Esophagus squamous epithelium (tissue), 5 donors: ENCODE measurements at regions not wholly inside any gene's neighbourhood (a gene's known extent, or its start where the extent isn't known, plus 50 kb on each side); places are given as distances from the start of the nearest gene placed in this dataset.

Experiments used
- DNase-seq: peaks from one replicate; lab custom pipeline; 2025; lab: John Stamatoyannopoulos, UW
- H3K27ac ChIP-seq, 4 donors: fragments of 200-600 bp; sonication (generic); one replicate each; pipeline ENCODE4 v1.5.1; 2016 to 2019; ENCODE audit warnings: mild to moderate bottlenecking in 1 of 4
- H3K27me3 ChIP-seq, 4 donors: fragments of 200-600 bp; sonication (generic); 1 replicate in 3 of 4; 2 replicates in 1 of 4; pipeline versions ENCODE4 v1.5.1 to v1.6.0; 2017 to 2021; ENCODE audit warnings: antibody characterized with exemption in 1 of 4
- H3K36me3 ChIP-seq, 3 donors: fragments of 200-600 bp; sonication (generic); one replicate each; pipeline ENCODE4 v1.5.1; 2016 to 2019
- H3K4me1 ChIP-seq, 3 donors: fragments of 200-600 bp; sonication (generic); one replicate each; pipeline ENCODE4 v1.5.1; 2017 to 2019
- H3K4me3 ChIP-seq, 4 donors: fragments of 200-600 bp; sonication (generic); 1 replicate in 3 of 4; 2 replicates in 1 of 4; pipeline ENCODE4 v1.5.1; 2016 to 2019; ENCODE audit warnings: mild to moderate bottlenecking in 2 of 4, moderate library complexity in 1 of 4
- H3K9me3 ChIP-seq, 3 donors: fragments of 200-600 bp; sonication (generic); one replicate each; pipeline ENCODE4 v1.5.1; 2016 to 2019
- POLR2A ChIP-seq, 4 donors: fragments of 450-650 bp; IDR thresholded peaks; one replicate each; pipeline ENCODE4 v1.6.1; 2017; ENCODE audit warnings: antibody characterized with exemption in 4 of 4, mild to moderate bottlenecking in 4 of 4, moderate library complexity in 3 of 4
- WGBS, 2 donors: methylation state at CpG; one replicate each; pipeline ENCODE4 v1.1.5; 2018; 5-methylcytosine and 5-hydroxymethylcytosine counted together
- intact Hi-C: fragments of 100-400 bp; cut with DNase I; formaldehyde crosslinking; loops from one replicate; pipeline ENCODE4 v1.15.0; 2022
- TF ChIP-seq, protein P1 (sequence below), 6 experiments: fragments of 450-650 bp in 4 of 6; fragments of 200-600 bp in 2 of 6; sonication (generic) in 2 of 6; IDR thresholded peaks; one replicate each; pipeline ENCODE4 v1.5.1; 2016 to 2019; ENCODE audit warnings: antibody characterized with exemption in 6 of 6, mild to moderate bottlenecking in 4 of 6, moderate library complexity in 4 of 6
- donor health status: DM: yes; HTN: yes; CAD: no.

DNA sequence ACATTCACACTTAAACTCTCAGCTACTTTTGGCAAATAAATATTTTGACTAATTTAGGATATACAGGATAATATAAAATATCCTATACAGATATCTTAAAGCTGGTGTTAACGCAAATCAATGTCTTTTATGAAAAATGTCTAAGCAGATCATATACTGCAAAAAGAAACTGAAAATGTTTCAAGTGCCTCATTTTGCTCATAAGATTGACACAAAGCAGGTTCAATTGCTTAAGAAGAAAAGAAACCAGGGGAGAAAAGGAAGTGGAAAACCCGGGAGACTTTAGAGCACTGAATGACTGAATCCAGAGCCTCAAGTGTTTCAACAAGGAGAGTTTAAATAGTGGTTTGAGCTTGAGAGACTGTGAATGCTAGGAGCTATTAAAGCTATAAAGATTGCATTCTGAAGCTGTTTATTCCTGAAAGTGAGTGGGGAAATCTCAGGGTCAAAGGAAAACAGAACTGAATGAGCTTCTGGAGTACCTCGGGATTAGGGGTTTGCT lies 1943.0 kb downstream of the MRPL39 start:
- no peak overlapping the region for H3K4me3 ChIP-seq
- H3K9me3 ChIP-seq: no peaks in the 10 kb centered on the region
- intact Hi-C loops: no loop called here
- H3K36me3 ChIP-seq: no peaks in the 10 kb centered on the region
- H3K4me1 ChIP-seq: no peaks in the 10 kb centered on the region
- DNase-seq: no peak
- no peaks in the 10 kb centered on the region for H3K27me3 ChIP-seq
- no peak overlapping the region for H3K27ac ChIP-seq
- WGBS, 2 donors: 71 to 76% methylated on average over 3 of the region's 3 CpGs
- TF ChIP-seq, protein P1, sequence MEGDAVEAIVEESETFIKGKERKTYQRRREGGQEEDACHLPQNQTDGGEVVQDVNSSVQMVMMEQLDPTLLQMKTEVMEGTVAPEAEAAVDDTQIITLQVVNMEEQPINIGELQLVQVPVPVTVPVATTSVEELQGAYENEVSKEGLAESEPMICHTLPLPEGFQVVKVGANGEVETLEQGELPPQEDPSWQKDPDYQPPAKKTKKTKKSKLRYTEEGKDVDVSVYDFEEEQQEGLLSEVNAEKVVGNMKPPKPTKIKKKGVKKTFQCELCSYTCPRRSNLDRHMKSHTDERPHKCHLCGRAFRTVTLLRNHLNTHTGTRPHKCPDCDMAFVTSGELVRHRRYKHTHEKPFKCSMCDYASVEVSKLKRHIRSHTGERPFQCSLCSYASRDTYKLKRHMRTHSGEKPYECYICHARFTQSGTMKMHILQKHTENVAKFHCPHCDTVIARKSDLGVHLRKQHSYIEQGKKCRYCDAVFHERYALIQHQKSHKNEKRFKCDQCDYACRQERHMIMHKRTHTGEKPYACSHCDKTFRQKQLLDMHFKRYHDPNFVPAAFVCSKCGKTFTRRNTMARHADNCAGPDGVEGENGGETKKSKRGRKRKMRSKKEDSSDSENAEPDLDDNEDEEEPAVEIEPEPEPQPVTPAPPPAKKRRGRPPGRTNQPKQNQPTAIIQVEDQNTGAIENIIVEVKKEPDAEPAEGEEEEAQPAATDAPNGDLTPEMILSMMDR (IDR thresholded peaks at IDR 0.05): no peak
- no peak for TF ChIP-seq POLR2A (IDR thresholded peaks at IDR 0.05)

DNA sequence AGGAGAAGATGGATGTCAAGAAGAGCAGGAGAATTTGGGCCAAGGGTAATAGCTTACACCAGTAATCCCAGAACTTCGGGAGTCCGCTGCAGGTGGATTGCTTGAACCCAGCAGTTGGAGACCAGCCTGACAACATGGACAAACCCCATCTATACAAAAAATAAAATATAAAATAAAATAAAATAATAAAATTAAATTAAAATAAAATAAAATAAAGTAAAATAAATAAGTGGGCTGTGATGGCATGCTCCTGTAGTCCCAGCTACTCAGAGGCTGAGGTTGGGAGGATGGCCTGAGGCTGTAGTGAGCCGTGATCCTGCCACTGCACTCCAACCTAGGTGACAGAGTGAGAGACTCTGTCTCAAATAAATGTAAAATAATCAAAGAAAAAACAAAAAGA lies 1946.7 kb downstream of the MRPL39 start:
- TF ChIP-seq POLR2A (IDR thresholded peaks at IDR 0.05): no peak
- TF ChIP-seq, protein P1 (IDR thresholded peaks at IDR 0.05): no peak
- no peak for DNase-seq
- intact Hi-C loops: no loop called here
- H3K4me1 ChIP-seq: no peaks in the 10 kb centered on the region
- no peak overlapping the region for H3K27ac ChIP-seq
- H3K9me3 ChIP-seq: no peaks in the 10 kb centered on the region
- no peak overlapping the region for H3K4me3 ChIP-seq
- H3K36me3 ChIP-seq: no peaks in the 10 kb centered on the region
- no peaks in the 10 kb centered on the region for H3K27me3 ChIP-seq
- WGBS, 2 donors: 85 to 90% methylated on average over 3 of the region's 3 CpGs

DNA sequence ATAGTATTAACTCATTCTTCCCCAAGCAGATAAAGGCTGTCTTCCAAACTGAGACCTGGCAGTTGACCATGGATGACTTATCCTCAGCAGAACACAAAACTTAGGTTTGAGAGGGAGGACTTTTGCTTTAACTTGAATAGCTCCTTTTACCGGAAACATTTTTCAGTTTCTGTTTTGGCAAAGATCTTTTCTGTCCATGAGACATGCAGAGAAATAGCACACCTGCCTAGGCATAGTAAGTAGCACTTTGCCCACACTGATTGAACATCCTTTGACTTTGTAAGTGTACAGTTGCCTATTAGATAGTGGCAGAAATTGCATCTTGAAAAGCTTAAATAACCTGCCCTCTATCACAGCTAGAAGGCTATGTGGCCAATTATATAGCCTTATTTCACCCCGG lies 1962.5 kb downstream of the MRPL39 start:
- WGBS, 2 donors: 82 to 94% methylated on average over 2 of the region's 2 CpGs
- H3K36me3 ChIP-seq: no peaks in the 10 kb centered on the region
- TF ChIP-seq POLR2A (IDR thresholded peaks at IDR 0.05): no peak
- TF ChIP-seq, protein P1 (IDR thresholded peaks at IDR 0.05): no peak
- H3K27me3 ChIP-seq: no peaks in the 10 kb centered on the region
- no peak overlapping the region for H3K27ac ChIP-seq
- H3K4me1 ChIP-seq: no peaks in the 10 kb centered on the region
- no peak for DNase-seq
- H3K9me3 ChIP-seq: peaks cover 0 to 16% (median 0%) of the 10 kb centered on the region in 3 donors
- intact Hi-C loops: no loop called here
- H3K4me3 ChIP-seq: no peak overlapping the region

DNA sequence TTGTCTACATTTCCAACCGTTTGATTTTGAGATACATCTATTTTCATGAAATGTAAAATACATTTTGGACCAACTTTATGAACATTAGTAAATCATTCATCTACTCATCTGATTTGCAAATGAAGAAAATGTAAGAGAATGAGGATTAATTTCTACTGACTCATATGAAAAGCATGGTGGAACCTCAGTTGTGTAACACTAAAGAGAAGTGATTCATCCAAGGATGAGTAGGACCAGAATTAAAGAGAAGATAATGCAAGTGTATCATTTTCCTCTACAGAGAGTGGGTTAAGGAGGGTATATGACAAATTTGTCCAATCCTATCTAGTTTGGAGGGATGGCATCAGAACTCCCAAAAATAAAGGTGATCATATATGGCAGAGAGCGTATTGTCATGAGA lies 1967.6 kb downstream of the MRPL39 start:
- intact Hi-C loops: no loop called here

DNA sequence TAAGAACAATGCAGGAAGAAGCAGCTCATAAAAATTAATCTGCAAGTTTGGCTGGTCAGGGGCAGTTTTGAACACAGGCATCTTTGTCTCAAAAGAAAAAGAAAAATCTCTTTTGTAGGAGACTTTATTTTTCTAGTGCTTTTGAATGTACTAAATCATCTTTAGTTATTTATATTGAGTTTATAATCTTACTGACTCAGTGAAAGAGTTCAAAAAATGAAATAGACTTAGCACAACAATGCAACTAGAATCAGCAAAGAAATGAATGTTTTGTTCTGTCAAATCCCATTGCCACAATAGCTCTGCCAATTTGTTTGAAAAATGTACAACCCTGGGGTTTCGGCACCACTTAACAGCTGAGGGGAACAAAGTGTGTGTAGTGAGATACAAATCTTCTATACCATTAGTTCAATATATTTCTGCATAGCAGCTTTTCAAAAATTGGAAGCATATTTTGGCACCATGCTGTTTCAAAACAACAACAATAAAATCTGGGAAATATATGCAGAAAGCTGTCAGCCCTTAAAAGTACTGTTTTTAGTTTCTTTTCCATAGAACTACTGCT lies 1969.1 kb downstream of the MRPL39 start:
- H3K27me3 ChIP-seq: no peaks in the 10 kb centered on the region
- no peaks in the 10 kb centered on the region for H3K9me3 ChIP-seq
- TF ChIP-seq, protein P1 (IDR thresholded peaks at IDR 0.05): no peak
- TF ChIP-seq POLR2A (IDR thresholded peaks at IDR 0.05): no peak
- intact Hi-C loops: no loop called here
- no peaks in the 10 kb centered on the region for H3K36me3 ChIP-seq
- H3K27ac ChIP-seq: no peak overlapping the region
- no peak overlapping the region for H3K4me3 ChIP-seq
- 42 to 55% methylated on average over 1 of the region's 1 CpG for WGBS, 2 donors
- H3K4me1 ChIP-seq: no peaks in the 10 kb centered on the region
- DNase-seq: no peak

More for the DNA sequence above, 1967.6 kb downstream of the MRPL39 start:
- no peaks in the 10 kb centered on the region for H3K36me3 ChIP-seq
- DNase-seq: no peak
- WGBS, 2 donors: 58 to 63% methylated on average over 2 of the region's 2 CpGs
- H3K9me3 ChIP-seq: no peaks in the 10 kb centered on the region
- H3K27me3 ChIP-seq: no peaks in the 10 kb centered on the region
- H3K4me1 ChIP-seq: no peaks in the 10 kb centered on the region
- TF ChIP-seq POLR2A (IDR thresholded peaks at IDR 0.05): no peak
- TF ChIP-seq, protein P1 (IDR thresholded peaks at IDR 0.05): no peak
- no peak overlapping the region for H3K27ac ChIP-seq
- H3K4me3 ChIP-seq: no peak overlapping the region
